ENCODE measurements at regions not wholly inside any gene's neighbourhood (a gene's known extent, or its start where the extent isn't known, plus 50 kb on each side); places are given as distances from the start of the nearest gene placed in this dataset.
"Not testable (repeated sequence)": the region's sequence is repeated elsewhere in the genome, so short reads cannot be mapped to it uniquely, and the experiment has no call there.

DNA sequence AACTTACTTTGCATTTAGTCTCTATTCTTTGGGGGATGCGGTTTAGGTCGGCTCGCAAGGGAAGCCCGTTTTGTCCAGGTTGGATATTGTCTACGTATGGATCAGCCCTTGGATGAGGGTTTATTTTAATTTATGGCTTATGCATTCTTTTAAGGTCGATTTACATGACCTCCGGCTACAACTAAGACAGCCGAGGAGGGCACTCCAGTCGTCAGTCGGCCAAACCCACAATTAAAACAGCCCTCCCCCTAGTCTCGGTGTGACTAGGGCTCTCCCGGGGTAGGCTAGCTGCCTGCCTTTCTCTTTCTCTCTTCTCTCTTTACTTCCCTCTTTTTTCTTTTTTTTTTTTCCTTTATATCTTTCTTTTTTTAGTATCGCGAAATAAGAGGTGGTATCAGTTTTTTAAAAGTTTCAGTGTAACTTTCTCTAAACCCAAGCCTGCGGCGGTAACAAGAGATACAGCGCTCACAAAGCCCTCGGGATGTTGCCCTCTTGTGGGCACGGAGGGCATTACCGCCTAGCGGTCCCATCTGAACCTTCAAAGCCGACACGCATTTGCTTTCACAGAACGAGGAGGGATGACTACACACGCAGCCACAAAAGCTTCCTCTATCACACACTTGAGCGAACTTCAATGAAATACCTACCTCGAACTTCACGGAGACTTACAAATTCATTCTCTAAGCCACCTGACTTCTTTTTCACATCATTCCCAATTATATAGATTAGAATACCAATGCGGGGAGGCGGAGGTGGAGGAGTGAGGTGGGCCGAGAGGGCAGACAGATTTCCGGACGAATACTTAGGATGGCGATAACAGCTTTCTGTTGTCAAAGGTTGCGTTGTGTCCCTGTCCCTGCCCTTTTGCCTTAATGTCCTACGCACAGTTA lies 132.3 kb upstream of the C11orf58 start:
- peak; percentile 90 for DNase-seq (ENCODE audit: low spot score)

DNA sequence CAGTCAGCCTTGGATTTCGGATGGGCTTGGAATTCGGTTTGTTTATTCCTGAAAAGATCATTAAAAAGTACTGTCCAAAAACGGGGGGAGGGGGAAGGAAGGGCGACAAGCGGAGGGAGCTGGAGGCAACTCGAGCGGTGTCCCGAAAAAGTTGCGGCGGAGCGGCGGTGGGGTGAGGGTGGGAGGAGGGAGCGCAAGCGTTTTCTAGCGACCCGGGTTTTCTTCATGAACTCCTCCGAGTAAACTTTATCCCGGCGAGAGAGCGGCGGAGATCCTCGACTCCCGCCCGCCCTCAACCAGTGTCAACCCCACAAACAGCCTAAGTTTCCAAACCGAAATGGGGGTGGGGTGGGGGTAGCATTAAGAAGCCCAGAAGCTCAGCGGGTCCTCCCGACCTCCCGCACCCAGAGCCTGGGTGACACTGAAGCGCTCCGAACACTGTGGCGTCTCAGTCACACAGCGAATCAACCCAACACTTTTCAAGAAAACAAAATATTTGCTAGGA lies 133.0 kb upstream of the C11orf58 start:
- DNase-seq (ENCODE audit: low spot score): peak; percentile 45

DNA sequence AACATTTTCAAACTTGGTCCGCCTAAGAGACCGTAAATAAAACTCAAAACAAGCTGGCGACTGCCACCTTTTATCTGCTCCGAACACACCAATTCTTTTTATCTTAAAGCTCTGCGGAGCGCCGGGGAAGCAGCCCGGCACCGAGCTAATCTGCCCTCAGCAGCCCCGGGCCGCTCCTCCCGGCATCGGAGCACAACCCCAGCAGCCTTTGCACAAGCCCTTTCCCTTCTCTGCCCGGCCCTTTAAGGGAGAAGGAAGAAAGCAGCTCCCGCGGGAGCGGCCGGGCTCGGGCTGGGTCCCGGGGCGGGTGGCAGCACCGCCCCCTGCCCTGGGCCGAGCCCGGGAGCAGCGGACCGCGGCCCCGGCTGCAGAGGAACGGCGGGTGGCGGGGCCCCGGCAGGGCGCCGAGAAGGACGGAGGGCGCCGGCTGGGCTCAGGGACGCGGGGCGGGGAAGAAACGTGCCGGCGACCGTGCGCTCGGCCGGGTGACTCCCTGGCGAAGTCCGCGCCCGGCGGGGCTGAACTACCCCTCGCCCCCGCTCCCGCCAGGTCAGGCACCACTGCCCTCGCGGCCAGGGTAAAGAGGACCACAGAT lies 133.6 kb upstream of the C11orf58 start:
- no peak for DNase-seq (ENCODE audit: low spot score)

DNA sequence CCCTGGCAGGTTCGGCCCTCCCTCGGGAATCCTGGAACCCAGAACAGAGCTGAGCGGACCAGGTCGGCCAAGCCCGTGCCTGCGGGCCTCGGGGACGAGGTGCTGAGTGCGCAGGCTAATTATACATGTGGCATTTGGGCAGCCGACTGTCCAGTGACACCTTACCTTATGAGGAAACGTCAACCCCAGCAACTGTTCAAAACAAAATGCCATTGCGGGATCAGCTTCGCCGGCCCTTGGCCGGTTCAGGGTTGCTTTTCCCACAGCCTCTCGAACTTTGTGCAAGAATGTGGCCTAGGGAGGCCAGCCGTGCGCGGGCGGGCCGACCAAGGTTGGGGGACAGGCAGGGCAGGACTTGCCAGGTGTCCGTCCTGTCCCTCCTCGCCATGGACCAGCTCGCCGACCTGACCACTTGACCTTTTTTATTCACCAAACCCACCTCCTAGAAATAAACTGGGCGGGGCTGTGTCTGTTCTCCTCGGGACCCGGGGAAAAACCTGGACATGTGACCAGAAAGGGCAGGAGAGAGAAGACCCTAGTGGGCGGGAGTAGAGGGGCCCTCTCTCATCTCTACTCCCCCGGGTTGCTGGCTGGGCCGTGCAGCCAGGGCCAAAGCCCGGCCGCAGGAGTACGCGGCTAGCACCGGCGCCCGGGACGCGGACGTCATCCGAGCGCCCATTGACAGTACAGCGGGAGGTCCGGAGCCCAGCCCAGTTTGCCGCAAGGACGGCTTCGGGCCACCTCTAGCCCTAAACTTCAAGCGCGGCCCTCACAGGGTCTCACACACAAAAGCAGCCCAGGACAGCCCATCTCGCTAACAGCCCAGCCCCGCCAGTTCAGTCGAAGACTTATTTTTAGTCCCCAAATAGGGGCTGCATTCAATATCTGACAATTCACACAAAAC lies 134.3 kb upstream of the C11orf58 start:
- no peak for DNase-seq (ENCODE audit: low spot score)

DNA sequence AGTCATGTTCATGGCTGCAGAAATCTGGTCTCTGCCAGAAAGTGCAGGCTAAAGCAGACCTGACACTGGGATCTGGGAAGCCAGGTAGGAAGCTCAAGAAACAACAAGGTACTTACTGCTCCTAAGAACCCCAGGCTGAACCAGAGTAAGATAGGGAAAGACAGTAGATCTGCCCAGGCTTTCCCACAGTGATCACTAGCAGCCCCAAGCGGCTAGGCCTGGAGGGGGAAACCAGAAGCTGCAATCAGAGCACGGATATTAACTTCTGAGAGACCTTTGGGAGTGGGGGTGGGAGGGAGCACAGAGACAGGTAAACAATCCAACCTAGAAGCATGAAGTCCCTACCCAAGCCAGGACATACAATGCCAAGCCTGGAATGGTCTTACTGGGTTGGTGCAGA lies 135.2 kb upstream of the C11orf58 start:
- DNase-seq (ENCODE audit: low spot score): no peak

DNA sequence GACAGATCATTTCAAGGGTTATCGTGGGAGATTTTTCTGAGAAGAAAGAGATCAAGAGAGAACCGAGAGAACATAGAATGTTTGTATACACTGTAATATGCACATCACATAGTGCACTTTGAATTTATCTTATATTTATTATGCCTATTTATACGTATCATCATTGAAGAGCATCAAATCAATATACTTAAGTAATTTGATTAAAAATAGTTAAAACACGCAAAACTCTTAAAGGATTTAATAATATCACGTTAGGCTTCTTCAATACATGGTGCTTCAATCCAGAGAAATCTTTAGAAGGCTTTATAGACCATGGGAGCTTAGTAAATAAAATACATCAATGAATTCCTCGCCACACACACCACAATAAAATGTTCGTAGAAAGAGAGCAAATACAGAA lies 139.5 kb upstream of the C11orf58 start:
- no peak for DNase-seq (ENCODE audit: low spot score)

DNA sequence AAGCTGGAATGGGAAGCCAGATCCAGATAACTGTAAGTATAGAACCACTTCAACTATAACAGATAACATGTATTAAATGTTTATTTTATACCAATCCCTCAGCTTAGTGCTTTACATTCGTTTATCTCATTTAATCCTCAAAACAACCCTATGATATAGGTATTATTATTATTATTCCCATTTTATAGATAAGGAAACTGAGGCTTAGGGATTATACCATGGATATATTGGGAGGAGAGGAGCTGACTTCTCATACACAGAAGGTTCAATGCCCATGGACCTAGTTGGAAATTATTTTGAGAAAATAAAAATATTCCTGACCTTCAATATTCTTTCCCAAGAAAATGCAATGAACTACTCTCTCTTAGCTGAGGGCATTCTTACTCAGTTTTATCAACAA lies 140.4 kb upstream of the C11orf58 start:
- no peak for DNase-seq (ENCODE audit: low spot score)

DNA sequence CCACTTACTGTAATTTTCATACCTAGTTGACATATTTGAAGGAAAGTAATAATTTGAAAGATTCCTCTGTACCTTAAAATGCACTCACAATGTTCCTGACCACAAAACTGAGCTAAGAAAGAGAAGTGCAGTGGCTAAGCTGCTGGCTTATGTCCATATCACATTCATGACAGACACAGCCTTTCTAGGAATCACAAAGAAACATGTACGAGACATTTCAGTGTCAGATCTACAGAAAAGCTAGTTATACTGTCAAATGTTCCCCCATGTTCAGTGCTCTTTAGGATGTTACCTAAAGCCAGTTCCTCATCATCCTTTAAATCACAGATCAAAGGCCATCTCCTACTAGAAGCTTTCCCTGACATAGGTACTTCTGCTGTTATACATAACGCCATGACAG lies 142.2 kb upstream of the C11orf58 start:
- DNase-seq (ENCODE audit: low spot score): no peak

DNA sequence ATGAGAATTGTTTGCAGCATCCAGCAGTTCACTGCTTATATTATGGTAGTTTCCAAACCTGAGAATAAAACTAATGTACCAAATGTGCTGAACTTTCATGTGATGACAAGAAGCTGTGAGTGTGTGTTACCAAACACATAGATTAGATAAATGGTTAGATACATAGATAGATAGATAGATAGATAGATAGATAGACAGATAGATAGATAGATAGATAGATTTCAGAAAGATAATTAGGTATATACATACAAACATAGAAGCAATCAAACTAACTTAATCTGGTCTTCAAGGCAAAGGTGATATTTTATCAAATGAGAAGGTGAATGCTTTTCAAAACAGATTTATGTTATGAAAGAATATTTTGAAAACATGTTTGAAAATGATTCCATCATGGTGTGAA lies 147.3 kb upstream of the C11orf58 start:
- DNase-seq (ENCODE audit: low spot score): no peak

DNA sequence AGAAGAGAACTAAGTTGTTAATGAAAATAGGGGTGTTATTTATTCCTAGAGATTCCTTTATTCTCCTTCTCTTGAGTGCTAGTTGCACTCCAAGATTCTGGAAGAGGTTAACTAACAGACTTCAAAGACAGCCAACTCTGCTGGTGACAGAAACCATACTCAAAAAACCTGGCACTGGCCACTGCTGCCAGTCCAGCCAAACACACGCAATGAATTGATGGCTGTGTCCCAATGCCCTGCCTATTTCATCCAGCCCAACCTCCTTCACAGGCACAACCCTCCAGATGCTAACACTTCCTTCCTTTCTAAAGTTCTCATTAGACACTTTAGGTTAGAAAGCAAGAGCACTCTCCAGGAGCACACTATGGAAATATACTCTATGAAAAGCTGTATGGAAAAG lies 150.8 kb upstream of the C11orf58 start:
- no peak for DNase-seq (ENCODE audit: low spot score)

DNA sequence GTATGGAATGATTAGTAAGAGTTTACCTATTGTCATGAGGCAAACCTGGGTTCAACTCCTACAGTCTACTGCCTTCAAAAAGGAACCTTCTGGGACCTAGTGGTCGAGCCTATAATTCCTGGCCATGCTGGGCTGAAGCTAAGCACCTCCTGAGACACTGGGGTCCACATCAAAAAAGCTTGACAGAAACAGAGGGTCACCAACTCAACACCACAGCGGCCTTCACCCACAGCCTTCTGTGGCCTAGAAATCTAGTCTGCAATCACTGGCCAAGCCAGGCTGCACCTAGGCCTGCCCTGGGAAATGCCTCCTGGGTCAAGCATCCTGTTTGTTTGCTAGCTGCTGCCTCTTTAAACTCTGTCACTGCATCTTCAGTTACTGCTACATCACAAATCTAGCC lies 153.9 kb upstream of the C11orf58 start:
- DNase-seq (ENCODE audit: low spot score): no peak

DNA sequence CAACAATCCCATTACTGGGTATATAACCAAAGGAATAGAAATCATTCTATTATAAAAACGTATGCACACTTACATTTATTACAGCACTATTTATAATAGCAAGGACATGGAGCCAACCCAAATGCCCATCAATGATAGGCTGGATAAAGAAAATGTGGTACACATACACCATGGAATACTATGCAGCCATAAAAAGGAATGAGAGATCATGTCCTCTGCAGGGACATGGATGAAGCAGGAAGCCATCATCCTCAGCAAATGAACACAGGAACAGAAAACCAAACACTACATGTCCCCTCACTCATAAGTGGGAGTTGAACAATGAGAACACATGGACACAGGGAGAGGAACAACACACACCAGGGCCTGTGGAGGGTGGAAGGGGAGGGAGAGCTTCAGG lies 157.4 kb upstream of the C11orf58 start:
- DNase-seq (ENCODE audit: low spot score): not testable (repeated sequence)

DNA sequence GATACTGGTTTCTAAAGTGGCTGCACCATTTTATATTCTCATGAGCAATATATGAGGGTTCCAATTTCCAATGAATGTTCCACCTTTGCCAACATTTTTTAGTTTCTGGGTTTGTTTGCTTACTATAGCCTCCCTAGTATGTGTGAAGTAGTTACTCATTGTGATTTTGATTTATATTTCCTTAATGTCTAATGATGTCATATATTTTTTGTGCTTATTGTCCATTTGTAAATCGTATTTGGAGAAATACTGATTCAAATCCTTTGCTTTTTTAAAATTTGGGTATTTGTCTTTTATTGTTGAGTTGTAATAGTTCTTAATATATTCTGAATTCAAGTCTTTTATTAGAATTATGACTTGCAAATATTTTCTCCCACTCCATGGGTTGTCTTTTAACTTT lies 161.0 kb upstream of the C11orf58 start:
- DNase-seq (ENCODE audit: low spot score): no peak

DNA sequence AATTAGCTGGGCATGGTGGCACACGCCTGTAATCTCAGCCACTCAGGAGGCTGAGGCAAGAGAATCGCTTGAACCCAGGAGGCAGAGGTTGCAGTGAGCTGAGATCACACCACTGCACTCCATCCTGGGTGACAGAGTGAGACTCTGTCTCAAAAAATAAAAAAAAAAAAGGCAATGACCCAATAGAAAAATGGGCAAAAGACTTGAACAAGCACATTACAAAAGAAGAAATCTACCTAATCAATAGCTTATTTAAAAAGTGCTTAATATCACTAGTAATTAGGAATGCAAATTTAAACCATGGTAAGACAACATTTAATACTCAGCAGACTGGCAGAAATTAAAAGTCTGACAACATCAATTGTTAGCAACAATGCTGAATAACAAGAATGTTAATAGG lies 163.6 kb upstream of the C11orf58 start:
- not testable (repeated sequence) for DNase-seq (ENCODE audit: low spot score)

DNA sequence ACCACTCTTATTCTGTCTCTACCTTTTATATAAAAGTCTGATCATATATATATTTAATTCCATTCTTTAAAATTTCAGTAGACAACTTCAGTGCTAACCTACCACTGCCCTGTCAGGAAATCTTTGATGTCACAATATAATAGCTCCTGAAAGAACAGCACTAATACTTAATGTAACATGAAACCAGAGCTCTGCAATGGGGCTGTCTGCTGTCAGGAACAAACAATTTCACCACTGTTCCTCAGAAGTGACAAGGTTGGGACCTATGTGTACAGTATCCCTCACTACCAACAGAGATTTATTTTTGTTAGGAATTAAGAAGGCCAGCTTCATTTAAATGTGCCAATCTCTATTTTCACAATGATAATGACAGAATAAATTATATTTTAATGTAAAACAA lies 165.5 kb upstream of the C11orf58 start:
- no peak for DNase-seq (ENCODE audit: low spot score)

DNA sequence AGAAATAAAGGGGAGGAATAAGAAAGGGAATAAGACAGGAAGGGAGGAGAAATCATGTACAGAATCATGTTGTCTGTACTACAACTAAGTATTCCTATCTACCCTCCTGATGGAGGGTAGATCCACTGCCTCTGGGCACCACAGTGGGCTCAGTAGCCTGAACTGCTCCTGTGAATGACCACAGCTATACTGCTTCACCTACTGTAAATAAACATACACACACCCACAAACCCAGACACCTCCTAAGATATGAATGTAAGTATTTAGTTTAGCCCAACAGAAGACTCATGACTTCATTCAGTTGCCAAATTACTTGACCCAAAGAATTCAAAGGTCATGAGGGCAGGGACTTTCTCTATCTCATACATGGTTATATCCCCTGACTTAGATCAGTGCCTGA lies 177.3 kb upstream of the C11orf58 start:
- DNase-seq (ENCODE audit: low spot score): no peak

DNA sequence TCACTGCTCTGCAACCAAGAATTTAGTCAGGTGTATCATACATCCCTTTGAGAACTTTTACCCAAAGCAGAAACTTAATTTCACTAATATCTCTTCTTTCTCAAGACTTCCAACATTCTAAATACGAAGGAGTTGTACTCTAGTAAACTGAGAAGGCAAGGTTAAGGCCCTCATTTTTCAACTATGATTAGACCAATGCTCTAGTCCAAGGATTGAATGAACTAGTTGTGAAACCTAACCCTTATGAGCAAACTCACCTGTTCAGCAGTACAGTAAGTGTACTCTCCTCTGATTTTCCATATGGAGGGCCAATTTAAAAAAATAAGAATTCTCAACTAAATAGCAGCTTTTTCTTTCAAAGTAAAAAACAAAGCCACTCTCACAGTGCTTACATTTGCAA lies 180.0 kb upstream of the C11orf58 start:
- no peak for DNase-seq (ENCODE audit: low spot score)

DNA sequence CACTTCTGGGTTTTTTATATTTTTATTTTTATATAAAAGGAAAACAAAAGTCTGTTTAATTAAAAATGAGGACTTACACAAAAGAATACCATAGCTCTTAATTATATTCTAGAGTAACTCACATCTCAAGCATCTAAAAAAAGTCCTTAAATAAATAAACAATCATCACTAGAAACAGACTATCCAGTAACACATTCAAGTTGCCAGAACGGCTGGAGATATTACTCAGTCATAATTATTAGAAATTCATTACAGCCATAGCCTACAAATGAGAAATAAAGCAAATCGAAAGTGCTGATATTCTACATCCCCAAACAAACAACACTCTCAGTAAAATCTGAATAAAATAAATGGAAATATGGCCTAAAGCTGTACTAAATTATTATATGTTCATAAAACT lies 182.5 kb upstream of the C11orf58 start:
- DNase-seq (ENCODE audit: low spot score): no peak

DNA sequence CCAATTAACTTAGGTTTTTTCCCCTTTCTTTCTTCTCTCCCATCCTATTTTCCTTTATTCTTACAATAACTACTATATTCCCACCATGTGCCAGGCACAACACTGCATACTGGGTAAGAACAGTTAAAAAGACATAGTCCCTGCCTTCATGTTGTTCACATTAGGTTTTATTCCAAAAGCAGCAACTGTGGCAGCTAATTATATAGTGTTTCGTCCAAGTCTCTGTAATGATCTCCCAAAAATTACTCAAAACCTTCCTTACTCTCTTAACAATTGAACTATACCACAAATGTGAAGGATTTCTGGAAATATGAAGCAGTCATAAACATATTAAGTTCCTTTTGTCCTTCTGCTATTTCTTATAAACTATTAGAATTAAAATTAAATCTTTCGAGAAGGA lies 184.1 kb upstream of the C11orf58 start:
- DNase-seq (ENCODE audit: low spot score): no peak

DNA sequence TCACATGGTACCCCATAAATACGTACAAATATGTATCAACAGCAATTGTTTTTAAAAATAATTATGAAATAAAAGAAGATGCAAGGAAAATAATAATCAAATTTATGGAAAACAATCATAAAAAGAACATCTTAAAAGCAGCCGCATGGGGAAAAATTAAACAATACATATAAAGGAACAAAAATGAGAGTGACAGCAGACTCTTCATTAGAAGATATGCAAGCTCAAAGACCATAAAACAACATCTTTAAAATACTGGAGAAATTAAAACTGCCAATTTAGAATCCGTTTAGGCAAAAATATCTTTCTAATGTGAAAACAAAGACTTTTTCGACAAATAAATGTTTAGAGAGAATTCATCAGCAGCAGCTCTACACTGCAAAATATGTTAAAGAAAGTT lies 190.6 kb upstream of the C11orf58 start:
- no peak for DNase-seq (ENCODE audit: low spot score)

DNA sequence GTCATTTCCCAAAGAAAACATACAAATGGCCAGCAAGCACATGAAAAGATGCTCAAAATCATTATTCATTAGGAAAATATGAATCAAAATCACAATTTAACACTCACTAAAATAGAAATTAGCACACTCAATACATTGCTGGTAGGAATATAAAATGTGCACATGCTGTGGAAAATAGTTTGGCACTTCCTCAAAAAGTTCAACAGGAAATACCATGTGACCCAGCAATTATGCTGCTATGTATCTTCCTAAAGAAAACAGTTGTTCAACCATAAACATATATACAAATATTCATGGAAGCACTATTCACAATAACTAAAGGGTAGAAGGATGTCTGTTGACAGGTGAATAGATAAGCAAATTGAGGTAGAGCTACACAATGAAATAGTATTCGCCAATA lies 187.3 kb upstream of the SOX6 start:
- no peak for DNase-seq (ENCODE audit: low spot score)

DNA sequence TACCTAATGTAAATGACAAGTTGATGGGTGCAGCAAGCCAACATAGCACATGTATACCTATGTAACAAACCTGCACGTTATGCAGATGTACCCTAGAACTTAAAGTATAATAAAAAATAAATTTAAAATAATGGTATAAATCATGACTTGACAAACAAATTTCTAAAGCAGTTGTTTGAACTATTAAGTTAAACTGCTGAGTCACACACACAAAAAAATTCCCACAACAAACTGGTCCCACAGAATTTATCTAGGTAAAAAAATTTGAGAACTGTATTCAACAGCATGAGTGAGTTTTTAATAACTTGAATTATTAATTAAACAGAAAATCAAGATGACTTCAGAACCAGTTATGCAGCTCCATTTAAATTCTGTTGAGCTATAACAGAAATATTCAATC lies 186.0 kb upstream of the SOX6 start:
- no peak for DNase-seq (ENCODE audit: low spot score)
